Fibroblast of gingiva (primary cell): ENCODE measurements at regions not wholly inside any gene's neighbourhood (a gene's known extent, or its start where the extent isn't known, plus 50 kb on each side); places are given as distances from the start of the nearest gene placed in this dataset.

Experiments used
- DNase-seq: peaks from one replicate; pipeline ENCODE4 v3.0.0-alpha.2; 2011; ENCODE audit warnings: low read depth

DNA sequence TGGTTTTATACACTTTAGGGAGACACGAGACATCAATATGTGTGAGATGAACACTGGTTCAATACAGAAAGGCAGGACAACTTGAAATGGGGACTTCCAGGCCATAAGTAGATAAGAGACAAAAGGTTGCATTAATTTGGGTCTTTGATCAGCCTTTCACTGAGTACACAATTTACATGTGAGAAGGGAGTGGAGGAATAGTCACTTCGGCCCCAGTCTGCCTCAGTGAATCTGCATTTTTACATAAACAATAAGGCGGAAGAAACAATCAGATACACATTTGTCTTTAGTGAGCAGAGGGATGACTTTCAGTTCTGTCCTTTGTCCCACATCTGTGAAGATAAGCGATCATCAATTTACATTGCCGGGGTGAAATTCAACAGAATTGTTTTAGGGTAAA lies 104.3 kb upstream of the ARL4C start:
- no peak for DNase-seq

DNA sequence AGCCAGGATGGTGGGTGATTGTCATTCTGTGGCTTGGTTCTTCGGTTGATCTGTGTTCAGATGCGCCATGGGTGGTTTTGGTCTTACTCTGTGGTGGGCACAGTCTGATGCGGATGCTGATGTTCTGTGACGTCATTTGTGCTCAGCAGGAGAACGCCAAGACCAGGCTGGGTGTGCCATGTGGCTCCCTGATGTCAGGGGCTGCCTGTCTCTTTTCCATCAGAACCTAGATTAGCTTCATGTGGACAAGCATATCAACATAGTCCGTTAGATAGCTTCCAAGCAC lies 100.6 kb upstream of the ARL4C start:
- DNase-seq, result no peak

DNA sequence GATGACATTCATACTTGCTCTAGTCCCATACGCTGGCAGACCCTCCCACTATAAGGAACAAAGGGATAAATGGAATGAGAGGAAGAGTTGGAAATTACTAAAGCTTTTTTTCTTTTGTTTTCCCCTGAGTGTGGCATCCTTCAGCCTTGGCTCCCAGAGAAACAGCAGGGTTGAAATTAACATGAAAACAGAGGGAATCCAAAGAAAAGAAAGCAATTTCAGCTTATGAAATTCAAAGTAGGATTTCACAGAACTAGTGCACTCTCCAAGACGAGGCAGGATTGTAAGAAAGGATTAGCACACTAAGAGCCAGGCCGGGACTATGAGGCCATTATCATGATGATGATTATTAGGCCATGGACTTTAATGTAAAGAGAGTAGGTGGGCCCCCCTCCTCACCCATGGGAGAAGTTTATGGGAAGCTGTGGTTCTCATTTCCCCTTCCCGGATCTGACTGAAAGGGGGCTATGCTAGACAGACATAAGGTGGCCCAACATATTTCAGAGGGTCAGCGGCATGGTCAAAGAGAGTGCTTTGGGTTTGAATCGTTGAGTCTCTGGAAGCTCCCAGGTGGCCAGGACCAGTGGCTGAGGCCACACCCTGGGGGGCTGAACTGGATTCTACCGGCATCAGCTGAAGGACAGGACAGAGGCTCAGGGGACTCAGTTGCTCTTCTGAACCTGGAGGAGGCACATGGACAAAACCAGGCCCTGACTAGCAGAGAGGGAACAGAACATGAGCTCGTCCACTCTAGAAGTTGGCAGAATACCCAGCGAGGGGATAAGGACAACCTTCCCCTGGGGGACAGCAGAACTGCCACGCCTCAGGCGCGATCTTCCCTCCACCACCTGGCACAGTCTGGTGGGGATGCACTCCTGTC lies 100.1 kb upstream of the ARL4C start:
- DNase-seq, result no peak

GRCh38 chr2:234595829-234596228 lies 98.9 kb upstream of the ARL4C start:
- no peak for DNase-seq

- no peak for DNase-seq
Measured at GRCh38 chr2:234594715-234595114, 97.8 kb upstream of the ARL4C start.

DNA sequence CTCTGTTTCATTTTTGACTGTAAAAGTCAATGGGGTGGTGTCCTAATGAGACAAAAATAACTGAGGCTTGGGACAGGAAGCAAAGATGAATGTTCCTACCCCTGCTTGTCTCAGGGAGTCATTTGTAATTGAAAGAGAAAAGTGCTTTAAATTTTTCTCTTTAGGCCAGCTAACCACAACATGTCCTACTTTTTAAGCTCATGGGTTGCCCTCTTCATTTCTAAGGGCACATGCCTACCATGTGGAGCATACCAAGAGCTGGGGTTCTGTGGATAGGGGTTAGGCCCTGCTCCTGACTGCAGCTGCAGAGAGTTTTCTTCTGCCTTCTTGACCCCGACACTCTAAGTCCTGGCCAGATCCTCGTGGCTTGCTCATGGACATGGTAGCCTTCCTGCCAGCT lies 96.8 kb upstream of the ARL4C start:
- no peak for DNase-seq

DNA sequence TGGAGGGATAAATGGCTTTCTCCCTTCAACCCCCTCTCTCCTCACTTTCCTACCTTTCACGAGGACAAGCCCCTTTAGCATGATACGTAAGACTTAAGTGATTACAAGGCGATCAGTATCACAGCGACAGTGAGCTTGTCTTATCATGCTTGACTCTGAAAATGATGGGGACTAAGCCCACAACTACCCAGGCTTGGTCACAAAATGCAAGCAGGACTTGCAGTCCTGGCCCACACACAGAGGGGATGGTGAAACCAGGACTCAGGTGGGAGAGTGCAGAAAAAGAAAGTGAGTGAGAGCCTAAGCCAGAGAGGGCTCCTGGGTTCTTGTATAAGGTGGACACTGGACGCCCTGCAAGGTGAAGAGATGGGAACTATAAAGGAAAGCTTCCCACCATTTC lies 95.7 kb upstream of the ARL4C start:
- no peak for DNase-seq

DNA sequence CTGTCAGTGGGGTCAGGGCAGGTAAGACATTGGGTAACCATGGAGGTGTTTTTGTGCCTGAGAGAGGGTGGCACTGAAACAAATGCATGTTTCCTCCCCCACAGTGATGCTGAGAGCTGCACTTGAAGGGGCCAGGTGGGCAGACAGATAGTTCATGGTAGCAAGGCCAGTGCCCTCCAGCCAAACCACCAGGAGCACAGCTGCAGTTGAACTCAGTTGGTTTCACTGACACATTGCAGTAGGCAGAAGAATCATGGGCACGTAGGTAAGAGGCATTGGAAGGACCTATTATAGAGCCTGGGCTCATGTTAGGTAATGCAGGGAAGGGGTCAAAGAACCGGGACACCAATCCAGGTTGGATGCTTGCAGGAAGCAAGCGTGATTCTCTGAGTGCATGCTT lies 93.2 kb upstream of the ARL4C start:
- DNase-seq, result no peak

DNA sequence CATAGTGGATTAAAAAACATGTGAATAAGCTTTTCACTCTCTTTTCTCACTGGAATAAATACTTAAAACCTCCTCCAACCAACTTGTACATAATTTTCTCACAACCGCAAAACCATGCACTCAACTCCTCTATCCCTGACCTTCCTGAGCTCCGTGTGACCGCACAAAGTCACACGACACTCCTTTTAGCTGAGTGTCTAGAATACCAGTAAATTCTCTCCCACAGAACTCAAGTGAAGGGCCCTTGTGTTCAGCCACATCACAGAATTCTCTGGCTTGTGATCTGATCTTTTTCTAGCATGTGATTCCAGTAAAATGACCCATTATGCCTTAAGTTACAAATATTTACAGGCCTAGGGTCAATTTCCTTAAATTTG lies 91.2 kb upstream of the ARL4C start:
- no peak for DNase-seq

- no peak for DNase-seq
Measured at GRCh38 chr2:234587341-234588053, 90.6 kb upstream of the ARL4C start.

DNA sequence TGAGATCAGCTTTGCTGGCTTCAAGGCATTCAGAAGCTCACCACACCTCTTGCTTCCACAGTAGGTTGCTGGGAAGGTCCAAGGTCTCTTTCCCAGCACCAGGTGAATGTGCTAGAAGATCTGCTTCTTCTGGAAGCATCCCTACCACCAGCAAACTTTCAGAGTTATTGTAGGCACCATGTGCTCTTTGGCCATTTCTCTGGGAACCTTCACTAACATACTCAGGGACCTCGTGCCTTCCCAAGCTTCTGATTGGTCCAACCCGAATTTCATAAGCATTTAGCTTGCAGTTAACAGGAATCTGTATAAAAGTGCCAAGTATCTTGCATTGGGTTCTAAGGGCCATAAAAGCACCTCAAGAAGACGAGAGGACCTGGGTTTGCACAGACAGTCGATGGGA lies 86.5 kb upstream of the ARL4C start:
- DNase-seq, result no peak

DNA sequence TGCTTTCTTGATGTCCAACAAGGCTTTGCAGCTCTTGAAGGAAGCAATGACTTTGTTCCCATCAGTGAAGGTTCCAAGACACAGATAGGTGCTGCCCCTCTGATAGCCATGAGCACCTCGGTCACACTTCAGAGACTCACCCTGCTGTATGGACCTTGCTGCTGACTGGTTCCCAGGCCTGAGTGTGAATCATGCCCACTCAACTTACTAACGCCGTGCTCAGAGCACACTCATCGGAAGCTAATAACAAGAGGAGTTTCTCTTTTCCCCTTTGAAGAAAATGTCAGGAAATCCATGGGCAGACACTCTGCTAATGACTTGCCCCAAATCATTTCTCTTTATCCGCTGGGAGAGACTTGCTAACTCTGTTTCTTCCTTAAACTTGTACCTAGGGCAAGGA lies 83.8 kb upstream of the ARL4C start:
- no peak for DNase-seq

- no peak for DNase-seq
Measured at GRCh38 chr2:234579231-234579962, 82.5 kb upstream of the ARL4C start.

- no peak for DNase-seq
Measured at GRCh38 chr2:234578389-234578788, 81.5 kb upstream of the ARL4C start.

GRCh38 chr2:234577191-234577590 lies 80.3 kb upstream of the ARL4C start:
- DNase-seq, result no peak

DNA sequence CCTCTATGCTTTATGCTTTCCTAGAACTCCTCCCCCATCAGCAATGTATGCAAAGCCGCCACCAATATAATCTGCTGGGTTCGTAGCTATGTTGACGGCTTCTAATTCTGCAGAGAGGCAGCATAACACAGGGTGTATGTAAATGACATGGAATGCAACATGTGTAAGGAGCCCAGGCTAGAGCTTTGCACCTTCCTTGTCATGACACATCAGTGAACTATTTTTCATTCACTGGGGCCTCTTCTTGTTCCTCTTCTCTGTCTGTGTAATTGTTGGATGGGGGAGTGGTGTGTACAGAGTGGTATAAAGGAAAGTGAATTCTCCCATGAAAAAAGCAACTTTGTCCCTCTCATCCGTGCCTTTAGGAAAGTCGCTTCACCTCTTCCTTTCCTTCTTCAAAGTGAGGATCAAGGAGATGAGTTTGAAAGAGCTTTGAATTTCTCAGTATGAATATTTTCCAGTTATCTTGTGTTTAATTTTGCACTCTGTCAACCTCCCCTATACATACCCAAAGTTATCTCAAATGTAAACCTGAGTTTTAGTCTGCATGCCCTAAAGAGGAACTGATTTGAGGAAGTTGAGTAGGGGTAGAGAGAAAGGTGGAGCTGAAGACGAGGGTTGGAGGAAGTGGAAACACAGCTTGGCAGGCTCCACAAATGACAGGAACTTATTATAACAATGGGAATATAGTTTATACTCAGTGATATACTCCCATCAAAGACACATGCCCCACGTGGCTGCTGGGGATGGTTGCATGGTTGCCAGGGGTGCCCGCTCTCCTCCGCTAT lies 74.9 kb upstream of the ARL4C start:
- no peak for DNase-seq

DNA sequence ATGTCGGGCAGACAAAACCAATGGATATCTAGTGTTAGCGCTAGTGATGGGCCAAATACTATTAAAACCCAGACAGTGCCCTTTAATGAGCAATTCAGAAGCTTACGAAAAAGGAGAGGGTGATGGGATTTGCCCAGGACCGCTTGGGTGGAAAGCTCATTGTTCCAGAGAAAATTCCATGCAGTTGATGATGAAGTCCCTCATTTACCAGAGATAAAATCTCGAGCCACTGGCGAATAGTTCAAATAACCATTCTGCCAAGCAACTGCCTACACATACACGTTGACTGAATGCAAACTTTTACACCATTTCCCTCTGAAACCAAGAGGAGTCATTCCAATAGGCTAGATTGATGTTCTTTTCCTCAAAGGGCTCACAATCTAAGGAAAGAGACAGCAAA lies 73.6 kb upstream of the ARL4C start:
- DNase-seq, result no peak

DNA sequence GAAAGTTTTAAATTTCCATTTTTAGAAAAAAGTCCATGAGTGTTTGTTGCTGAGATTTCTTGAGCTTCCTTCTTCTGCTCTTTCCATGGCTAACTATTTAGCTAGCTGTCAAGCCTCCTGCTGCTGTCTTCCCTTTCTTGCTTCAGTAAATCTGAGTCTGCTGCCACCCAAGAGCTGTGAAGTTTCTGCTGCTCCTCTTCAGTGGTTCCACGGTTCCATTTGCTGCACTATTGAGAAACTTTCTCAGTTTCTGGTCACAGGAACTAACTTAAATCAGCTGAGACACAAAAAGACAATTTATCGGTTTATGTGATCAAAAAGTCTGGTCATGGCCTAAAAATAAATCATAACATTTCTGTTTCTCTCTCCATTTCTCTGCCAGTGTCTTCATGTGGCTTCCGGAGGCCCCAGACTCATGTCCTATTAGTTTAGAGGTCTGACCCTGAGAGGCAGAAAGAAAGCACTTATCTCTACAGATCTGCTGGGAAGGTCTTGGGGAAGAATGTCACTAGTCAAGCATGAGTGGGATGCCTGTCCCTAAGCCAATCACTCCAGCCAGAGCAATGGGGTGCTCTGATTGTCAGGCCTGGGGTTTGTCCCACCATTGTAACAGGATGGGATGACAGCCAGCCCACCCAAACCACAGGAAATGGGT lies 73.0 kb upstream of the ARL4C start:
- DNase-seq, result no peak

- DNase-seq, result no peak
Measured at GRCh38 chr2:234566622-234567021, 69.7 kb upstream of the ARL4C start.

- DNase-seq, result no peak
Measured at GRCh38 chr2:234565842-234566619, 69.2 kb upstream of the ARL4C start.

- DNase-seq, result no peak
Measured at GRCh38 chr2:234565201-234565600, 68.3 kb upstream of the ARL4C start.
